ENCODE measurements at regions not wholly inside any gene's neighbourhood (a gene's known extent, or its start where the extent isn't known, plus 50 kb on each side); places are given as distances from the start of the nearest gene placed in this dataset.

DNA sequence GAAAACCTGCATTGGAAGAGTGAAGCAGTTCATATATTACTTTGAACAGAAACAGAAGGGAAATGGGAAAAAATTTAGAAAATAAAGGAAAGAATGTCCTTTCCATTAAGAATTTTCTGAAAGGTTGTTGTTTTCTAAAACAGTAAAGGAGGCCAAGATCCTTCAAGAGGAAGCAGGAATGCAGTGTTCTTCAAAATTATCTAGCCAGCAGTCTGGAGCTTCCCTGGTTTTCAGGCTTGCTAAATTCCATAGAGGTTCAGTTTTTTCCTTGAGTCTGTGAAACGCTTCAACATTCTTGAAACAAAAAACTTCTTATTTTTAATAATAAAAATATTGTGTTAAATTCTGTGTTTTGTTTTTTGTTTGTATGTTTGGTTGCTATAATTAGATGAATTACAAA lies 189.0 kb upstream of the ANO3 start:
- H3K4me3 ChIP-seq = no peak overlapping the region
- TF ChIP-seq, protein P1, sequence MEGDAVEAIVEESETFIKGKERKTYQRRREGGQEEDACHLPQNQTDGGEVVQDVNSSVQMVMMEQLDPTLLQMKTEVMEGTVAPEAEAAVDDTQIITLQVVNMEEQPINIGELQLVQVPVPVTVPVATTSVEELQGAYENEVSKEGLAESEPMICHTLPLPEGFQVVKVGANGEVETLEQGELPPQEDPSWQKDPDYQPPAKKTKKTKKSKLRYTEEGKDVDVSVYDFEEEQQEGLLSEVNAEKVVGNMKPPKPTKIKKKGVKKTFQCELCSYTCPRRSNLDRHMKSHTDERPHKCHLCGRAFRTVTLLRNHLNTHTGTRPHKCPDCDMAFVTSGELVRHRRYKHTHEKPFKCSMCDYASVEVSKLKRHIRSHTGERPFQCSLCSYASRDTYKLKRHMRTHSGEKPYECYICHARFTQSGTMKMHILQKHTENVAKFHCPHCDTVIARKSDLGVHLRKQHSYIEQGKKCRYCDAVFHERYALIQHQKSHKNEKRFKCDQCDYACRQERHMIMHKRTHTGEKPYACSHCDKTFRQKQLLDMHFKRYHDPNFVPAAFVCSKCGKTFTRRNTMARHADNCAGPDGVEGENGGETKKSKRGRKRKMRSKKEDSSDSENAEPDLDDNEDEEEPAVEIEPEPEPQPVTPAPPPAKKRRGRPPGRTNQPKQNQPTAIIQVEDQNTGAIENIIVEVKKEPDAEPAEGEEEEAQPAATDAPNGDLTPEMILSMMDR (IDR thresholded peaks at IDR 0.05) = no peak
- DNase-seq (ENCODE audit: low spot score) = no peak
- H3K27ac ChIP-seq = no peak overlapping the region

DNA sequence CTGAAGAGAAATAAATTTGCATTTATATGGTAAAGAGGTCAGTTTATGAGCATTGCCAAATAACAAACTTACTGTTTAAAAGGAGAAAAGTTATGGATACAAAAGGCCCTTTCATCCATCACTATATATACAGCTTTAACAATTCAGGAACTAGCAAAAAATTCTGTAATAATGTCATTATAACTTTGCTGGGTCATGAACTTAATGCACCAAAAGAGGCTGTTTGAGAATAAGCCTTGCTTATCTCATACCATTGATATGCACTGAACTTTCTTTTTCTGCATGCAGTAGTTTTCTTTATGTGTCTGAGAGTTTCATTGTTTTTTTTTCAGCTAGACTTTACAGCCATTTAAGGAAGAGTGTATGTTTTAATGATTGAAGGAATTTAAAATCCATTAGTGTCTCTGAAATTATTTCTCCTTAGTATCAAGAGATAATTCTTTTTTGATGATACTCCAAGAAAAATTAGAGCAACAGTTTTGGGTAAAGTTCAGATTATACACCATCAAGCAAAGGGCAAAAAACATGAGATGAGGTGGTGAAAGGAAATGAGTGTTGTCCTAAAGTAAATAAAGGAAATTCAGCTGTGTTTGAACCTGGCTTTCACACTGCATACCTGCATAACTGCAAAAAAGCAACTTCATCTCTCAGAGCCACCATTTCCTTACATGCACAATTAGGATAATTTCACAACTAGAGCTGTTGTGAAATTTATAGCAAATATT lies 188.2 kb upstream of the ANO3 start:
- TF ChIP-seq, protein P1 (IDR thresholded peaks at IDR 0.05) = no peak
- Histone ChIP-seq H3K4me3 (no peak overlapping the region), H3K27ac (no peak overlapping the region)
- DNase-seq (ENCODE audit: low spot score) = no peak

DNA sequence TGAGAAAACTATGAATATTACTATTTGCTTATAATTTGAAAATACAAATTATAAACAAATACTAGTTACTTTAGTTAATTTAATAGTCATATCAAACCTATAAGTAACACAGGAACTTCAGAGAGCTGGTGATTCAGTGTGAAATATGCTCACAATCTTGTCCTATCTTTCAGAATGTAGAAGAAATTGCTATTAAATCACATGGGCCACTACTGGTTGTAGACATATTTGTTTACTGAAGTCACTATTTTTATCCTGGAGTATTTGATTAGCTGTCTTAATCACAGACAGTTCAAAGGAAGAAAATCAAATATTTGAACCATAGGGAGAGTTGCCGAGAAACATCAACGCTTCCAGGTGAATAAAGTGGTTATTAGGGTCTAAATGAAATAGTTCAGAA lies 187.6 kb upstream of the ANO3 start:
- no peak overlapping the region for H3K4me3 ChIP-seq
- no peak for DNase-seq (ENCODE audit: low spot score)
- no peak overlapping the region for H3K27ac ChIP-seq
- TF ChIP-seq, protein P1 (IDR thresholded peaks at IDR 0.05) = no peak

DNA sequence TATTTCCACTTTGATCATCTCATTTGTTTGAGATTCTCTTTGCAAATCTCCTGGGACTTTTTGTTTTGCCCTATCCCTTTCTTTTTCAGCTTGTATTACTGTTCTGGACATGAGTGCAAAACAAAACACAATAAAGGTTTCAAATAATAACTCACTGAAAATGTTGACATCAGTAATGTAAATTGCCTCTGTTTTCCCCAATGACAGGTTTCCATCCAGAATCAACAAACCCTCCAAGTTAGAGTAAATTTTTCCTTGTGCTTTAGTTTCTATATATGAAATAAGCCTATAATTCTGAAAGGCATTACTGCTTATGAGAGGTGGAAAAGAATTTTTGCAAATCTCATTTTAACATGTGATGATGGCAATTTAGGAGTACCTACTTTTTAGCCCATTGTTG lies 187.0 kb upstream of the ANO3 start:
- no peak for DNase-seq (ENCODE audit: low spot score)
- no peak overlapping the region for H3K4me3 ChIP-seq
- H3K27ac ChIP-seq = no peak overlapping the region
- TF ChIP-seq, protein P1 (IDR thresholded peaks at IDR 0.05) = no peak

DNA sequence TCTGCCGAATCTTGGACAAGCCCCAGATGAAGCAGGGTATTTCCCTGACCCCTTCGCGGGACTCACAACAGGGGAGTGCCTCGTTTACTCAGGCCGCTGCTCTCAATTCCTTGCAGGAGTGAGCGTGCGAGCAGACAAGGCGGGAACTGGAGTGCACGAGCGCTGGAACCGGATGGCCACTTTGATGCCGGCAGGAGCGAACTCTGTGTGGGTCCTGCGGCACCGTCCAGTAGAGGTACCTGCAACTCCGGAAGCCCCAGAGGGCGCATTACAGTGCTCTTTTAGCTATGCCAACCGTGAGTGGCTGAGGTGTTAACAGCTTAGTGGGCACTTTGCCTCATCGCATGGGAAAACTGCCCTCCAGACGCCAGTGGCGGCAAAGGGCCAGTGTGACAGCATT lies 182.3 kb upstream of the ANO3 start:
- Histone ChIP-seq H3K4me3 (no peak overlapping the region), H3K27ac (no peak overlapping the region)
- TF ChIP-seq, protein P1 (IDR thresholded peaks at IDR 0.05) = no peak
- no peak for DNase-seq (ENCODE audit: low spot score)

DNA sequence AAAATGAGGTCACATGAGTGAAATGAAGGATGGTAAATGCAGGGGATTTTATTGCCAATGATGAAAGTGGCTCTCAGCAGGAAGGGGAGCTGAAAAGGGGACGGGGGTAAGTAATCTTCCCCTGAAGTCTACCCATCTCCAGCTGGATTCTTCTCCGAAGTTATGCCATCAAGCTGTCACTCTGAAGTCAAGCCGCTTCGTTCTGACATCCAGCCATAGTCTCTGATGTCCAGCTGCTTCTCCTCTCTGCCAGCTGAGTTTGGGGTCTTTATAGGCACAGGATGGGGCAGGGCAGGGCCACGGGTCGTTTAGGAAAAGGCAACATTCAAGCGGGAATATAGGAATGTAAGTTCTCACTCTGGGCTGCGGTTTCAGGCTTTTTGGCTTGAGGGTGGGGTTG lies 181.9 kb upstream of the ANO3 start:
- Histone ChIP-seq H3K27ac (no peak overlapping the region), H3K4me3 (no peak overlapping the region)
- no peak for DNase-seq (ENCODE audit: low spot score)
- TF ChIP-seq, protein P1 (IDR thresholded peaks at IDR 0.05) = no peak

DNA sequence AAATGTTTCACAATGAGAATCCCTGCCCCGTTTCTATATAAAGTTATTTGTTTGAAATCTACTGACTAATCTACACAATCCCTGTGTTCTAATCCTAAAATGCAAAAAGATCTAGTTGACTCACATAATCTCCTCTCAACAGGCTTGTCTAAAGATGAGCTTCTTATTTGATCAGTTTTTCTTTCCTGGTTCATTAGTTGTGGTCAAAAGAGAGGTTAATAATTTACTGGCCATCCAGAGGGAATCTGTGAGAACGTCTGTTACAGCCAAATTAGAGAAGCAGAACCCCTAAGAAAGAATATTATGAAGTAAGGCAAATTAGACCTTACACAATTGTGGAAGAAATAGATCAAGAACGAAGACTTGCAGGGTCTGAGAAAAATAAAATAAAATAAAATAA lies 173.7 kb upstream of the ANO3 start:
- no peak for DNase-seq (ENCODE audit: low spot score)
- Histone ChIP-seq H3K4me3 (no peak overlapping the region), H3K27ac (no peak overlapping the region)
- TF ChIP-seq, protein P1 (IDR thresholded peaks at IDR 0.05) = no peak
